ENCODE measurements at regions not wholly inside any gene's neighbourhood (a gene's known extent, or its start where the extent isn't known, plus 50 kb on each side); places are given as distances from the start of the nearest gene placed in this dataset.

DNA sequence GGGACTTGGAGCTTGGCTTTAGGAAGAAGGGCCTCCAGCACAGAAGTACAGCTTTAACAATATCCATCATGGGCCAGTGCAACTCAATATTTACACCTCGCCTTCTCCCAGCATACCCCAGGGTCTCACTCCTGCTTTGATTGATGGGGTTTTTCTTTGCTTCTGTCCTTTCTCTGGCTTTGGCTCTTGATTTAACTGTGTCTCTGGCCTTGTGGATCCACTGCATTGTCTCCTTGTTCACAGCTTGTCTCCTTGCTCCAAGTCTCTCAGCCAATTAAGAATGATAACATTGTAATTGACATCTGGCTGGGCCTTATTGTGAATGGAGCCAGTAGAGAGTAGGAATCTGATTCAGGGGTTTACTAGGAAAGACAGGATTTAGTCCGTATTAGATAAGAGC, 1019.5 kb downstream of the TMEM182 start:
- H3K9ac ChIP-seq (ENCODE audit: low read length): no peak overlapping the region

DNA sequence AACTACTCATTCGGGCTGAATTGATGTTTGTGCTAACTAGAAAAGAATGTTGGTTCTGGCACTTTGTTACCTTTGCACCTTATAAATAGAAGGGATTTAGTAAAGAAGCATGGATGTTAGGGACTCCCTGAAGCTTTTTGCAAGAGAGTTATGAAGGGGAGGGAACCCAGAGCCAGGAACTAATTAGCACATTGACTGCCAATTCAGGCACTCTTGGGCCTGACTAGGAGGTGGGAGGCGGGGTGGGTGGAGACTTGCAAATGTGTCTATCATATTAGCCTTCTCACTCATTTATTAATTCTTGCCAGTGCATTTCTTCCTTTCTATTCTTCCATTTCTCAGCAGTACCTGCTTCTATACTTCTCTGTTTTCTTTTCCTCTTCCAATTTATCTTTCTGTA, 1022.4 kb downstream of the TMEM182 start:
- Histone ChIP-seq H3K36me3 (ENCODE audit: low read length) (no peaks in the 10 kb centered on the region), H3K9ac (ENCODE audit: low read length) (no peak overlapping the region), H2AFZ (ENCODE audit: low read depth, low read length, severe bottlenecking) (no peak overlapping the region), H3K4me3 (ENCODE audit: insufficient read depth, low read length, poor library complexity, severe bottlenecking) (no peak overlapping the region), H3K9me3 (ENCODE audit: insufficient read depth, low read length) (no peaks in the 10 kb centered on the region), H3F3A (ENCODE audit: insufficient read depth) (no peaks in the 10 kb centered on the region), H3K27me3 (ENCODE audit: low read length) (no peaks in the 10 kb centered on the region), H4K20me1 (ENCODE audit: low read depth, low read length) (no peaks in the 10 kb centered on the region; the same call in 1 of the 2 replicates), H3K4me2 (ENCODE audit: low read depth, low read length, poor library complexity, severe bottlenecking) (no peak overlapping the region), H3K9me2 (replicated peaks; ENCODE audit: insufficient read depth, low read length) (no peaks in the 10 kb centered on the region), H3K79me2 (ENCODE audit: insufficient read depth, low read length) (no peaks in the 10 kb centered on the region), H3K27ac (ENCODE audit: low read depth, low read length) (no peak overlapping the region)
- TF ChIP-seq, protein P1, sequence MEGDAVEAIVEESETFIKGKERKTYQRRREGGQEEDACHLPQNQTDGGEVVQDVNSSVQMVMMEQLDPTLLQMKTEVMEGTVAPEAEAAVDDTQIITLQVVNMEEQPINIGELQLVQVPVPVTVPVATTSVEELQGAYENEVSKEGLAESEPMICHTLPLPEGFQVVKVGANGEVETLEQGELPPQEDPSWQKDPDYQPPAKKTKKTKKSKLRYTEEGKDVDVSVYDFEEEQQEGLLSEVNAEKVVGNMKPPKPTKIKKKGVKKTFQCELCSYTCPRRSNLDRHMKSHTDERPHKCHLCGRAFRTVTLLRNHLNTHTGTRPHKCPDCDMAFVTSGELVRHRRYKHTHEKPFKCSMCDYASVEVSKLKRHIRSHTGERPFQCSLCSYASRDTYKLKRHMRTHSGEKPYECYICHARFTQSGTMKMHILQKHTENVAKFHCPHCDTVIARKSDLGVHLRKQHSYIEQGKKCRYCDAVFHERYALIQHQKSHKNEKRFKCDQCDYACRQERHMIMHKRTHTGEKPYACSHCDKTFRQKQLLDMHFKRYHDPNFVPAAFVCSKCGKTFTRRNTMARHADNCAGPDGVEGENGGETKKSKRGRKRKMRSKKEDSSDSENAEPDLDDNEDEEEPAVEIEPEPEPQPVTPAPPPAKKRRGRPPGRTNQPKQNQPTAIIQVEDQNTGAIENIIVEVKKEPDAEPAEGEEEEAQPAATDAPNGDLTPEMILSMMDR (IDR thresholded peaks at IDR 0.05; ENCODE audit: insufficient read depth, low read length, poor library complexity, severe bottlenecking): no peak
- TF ChIP-seq EZH2phosphoT487 (conservative IDR thresholded peaks at IDR 0.05; ENCODE audit: low read length): no peak

More for the DNA sequence above, 1019.5 kb downstream of the TMEM182 start:
- Histone ChIP-seq H2AFZ (ENCODE audit: low read depth, low read length, severe bottlenecking) (no peak overlapping the region), H3K27me3 (ENCODE audit: low read length) (no peaks in the 10 kb centered on the region), H3K9me2 (replicated peaks; ENCODE audit: insufficient read depth, low read length) (no peaks in the 10 kb centered on the region), H3K4me2 (ENCODE audit: low read depth, low read length, poor library complexity, severe bottlenecking) (no peak overlapping the region), H3K36me3 (ENCODE audit: low read length) (no peaks in the 10 kb centered on the region), H3K4me3 (ENCODE audit: insufficient read depth, low read length, poor library complexity, severe bottlenecking) (no peak overlapping the region), H3K27ac (ENCODE audit: low read depth, low read length) (no peak overlapping the region), H3K79me2 (ENCODE audit: insufficient read depth, low read length) (no peaks in the 10 kb centered on the region), H4K20me1 (ENCODE audit: low read depth, low read length) (no peaks in the 10 kb centered on the region), H3K9me3 (ENCODE audit: insufficient read depth, low read length) (no peaks in the 10 kb centered on the region), H3F3A (ENCODE audit: insufficient read depth) (no peaks in the 10 kb centered on the region)
- TF ChIP-seq EZH2phosphoT487 (conservative IDR thresholded peaks at IDR 0.05; ENCODE audit: low read length): no peak
- TF ChIP-seq, protein P1 (IDR thresholded peaks at IDR 0.05; ENCODE audit: insufficient read depth, low read length, poor library complexity, severe bottlenecking): no peak

DNA sequence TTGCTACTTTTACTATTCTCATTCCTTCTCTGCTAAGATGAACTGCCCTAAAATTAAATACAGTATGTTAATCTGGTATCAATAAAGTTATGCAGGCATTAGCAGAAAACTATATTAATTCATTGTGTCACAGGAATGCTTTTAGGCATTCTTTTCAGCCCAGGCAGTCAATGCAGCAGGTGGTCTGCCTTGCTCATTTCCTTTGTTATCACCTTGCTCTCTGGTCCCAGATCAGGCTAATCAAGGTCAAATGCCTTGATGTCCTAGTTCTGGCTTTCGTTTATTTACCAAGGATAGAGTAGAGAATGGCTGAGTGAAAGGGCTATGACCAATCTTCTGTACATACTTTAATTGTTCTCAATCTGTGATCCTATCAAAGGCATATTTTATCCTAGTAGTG, 1023.6 kb downstream of the TMEM182 start:
- Histone ChIP-seq H3K9me2 (replicated peaks; ENCODE audit: insufficient read depth, low read length) (no peaks in the 10 kb centered on the region), H4K20me1 (ENCODE audit: low read depth, low read length) (no peaks in the 10 kb centered on the region; the same call in 1 of the 2 replicates), H3K9me3 (ENCODE audit: insufficient read depth, low read length) (no peaks in the 10 kb centered on the region), H3K27ac (ENCODE audit: low read depth, low read length) (no peak overlapping the region), H3K4me3 (ENCODE audit: insufficient read depth, low read length, poor library complexity, severe bottlenecking) (no peak overlapping the region), H2AFZ (ENCODE audit: low read depth, low read length, severe bottlenecking) (no peak overlapping the region), H3K79me2 (ENCODE audit: insufficient read depth, low read length) (no peaks in the 10 kb centered on the region), H3K36me3 (ENCODE audit: low read length) (no peaks in the 10 kb centered on the region), H3F3A (ENCODE audit: insufficient read depth) (no peaks in the 10 kb centered on the region), H3K9ac (ENCODE audit: low read length) (no peak overlapping the region), H3K4me2 (ENCODE audit: low read depth, low read length, poor library complexity, severe bottlenecking) (no peak overlapping the region), H3K27me3 (ENCODE audit: low read length) (no peaks in the 10 kb centered on the region)
- TF ChIP-seq EZH2phosphoT487 (conservative IDR thresholded peaks at IDR 0.05; ENCODE audit: low read length): no peak
- TF ChIP-seq, protein P1 (IDR thresholded peaks at IDR 0.05; ENCODE audit: insufficient read depth, low read length, poor library complexity, severe bottlenecking): no peak
